GM18909 (cell line): ENCODE measurements at regions not wholly inside any gene's neighbourhood (a gene's known extent, or its start where the extent isn't known, plus 50 kb on each side); places are given as distances from the start of the nearest gene placed in this dataset.
"Not testable (repeated sequence)": the region's sequence is repeated elsewhere in the genome, so short reads cannot be mapped to it uniquely, and the experiment has no call there.

ENCODE experiments used
- ATAC-seq: cut with Tn5 transposase; IDR thresholded peaks from one replicate; pipeline ENCODE4 v1.9.1; 2021; ENCODE audit warnings: mild to moderate bottlenecking; ENCODE audit not compliant: unreplicated experiment, poor library complexity

GRCh38 chr2:53610260-53610659, 157.3 kb upstream of the CHAC2 start:
- ATAC-seq: no peak

GRCh38 chr2:53609551-53609950, 158.1 kb upstream of the CHAC2 start:
- no peak for ATAC-seq

DNA sequence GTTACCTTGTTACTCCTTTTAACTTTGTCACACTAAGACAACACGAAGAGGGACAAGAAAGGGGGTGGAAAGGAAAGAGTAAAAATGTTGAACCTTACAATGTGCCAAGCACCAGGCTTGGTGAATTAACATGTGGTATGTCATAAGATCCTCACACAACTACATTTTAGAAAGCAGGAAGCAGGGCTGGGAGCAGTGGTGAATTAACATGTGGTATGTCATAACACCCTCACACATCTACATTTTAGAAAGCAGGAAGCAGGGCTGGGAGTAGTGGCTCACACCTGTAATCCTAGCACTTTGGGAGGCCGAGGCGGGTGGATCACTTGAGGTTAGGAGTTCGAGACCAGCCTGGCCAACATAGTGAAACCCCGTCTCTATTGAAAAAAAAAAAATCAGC, 159.3 kb upstream of the CHAC2 start:
- ATAC-seq: no peak

- ATAC-seq: no peak
Measured at GRCh38 chr2:53600815-53601214, 166.8 kb upstream of the CHAC2 start.

GRCh38 chr2:53586733-53587612, 180.6 kb upstream of the CHAC2 start:
- ATAC-seq: not testable (repeated sequence)

GRCh38 chr2:53584986-53585385, 182.6 kb upstream of the CHAC2 start:
- no peak for ATAC-seq

GRCh38 chr2:53583583-53583982, 184.0 kb upstream of the CHAC2 start:
- ATAC-seq: no peak

GRCh38 chr2:53582556-53582955, 185.0 kb upstream of the CHAC2 start:
- no peak for ATAC-seq

GRCh38 chr2:53576166-53576565, 191.4 kb upstream of the CHAC2 start:
- no peak for ATAC-seq

DNA sequence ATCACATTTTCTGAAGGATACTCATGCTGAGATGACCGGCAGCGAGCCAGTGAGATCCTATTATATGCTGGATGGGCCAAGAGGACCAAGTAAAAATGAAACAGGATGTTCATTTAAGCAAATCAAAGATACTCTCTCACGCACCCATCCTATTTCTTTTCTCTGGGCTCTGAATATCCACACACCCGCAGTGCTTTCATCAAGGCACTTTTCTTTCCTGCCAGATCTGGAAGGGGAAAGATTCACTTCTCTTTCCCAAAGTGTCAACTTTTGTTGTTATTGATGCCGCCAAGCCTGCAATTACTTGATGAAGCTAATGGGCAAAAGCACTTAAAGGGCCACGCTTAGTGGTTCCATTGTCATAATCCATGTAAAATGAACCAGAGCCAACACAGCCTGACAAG, 191.9 kb upstream of the CHAC2 start:
- no peak for ATAC-seq

GRCh38 chr2:53572696-53573095, 194.9 kb upstream of the CHAC2 start:
- no peak for ATAC-seq

GRCh38 chr2:53569957-53570727, 197.5 kb upstream of the CHAC2 start:
- ATAC-seq: no peak

DNA sequence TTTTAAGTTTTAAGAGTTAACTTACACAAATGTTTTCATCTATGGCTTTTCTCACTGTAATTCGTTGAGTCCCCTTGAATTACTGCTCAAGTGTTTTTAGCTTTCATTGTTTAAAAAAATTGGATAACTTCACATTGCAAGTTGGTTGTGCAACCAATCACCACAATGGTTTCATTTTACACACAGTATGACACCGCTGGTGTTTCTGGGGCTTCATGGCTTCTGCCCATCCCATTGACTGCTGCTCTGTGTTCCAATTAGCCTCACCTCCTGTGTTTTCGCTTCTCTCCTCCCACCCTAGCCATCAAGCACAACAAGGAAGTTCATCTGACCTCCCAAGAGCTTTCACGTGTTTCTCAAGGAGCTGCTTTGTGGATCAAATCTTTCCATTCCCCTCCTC, 199.1 kb upstream of the CHAC2 start:
- no peak for ATAC-seq

DNA sequence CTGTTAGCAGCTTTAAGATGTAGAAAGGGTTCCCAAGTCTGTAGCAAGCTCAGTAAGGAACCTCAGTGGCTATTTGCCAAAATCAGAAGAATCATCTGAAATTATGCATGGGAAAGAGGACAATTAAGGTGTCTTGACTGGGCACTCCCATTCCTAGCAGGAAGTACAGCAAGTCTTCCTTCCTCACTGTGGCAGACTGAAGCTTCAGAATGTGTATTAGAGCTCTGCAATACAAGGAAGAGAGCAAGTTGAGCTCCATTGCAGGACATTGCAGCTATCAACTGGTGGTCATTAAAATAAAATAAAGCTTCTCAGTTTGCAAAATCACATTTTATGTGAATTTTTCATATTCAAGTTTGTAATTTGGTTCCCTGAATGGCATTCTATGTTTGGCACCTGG, 200.5 kb upstream of the CHAC2 start:
- no peak for ATAC-seq

GRCh38 chr2:53562407-53562806, 205.2 kb upstream of the CHAC2 start:
- ATAC-seq: no peak

GRCh38 chr2:53561155-53561554, 206.4 kb upstream of the CHAC2 start:
- ATAC-seq: no peak

GRCh38 chr2:53559302-53559966, 208.2 kb upstream of the CHAC2 start:
- no peak for ATAC-seq

DNA sequence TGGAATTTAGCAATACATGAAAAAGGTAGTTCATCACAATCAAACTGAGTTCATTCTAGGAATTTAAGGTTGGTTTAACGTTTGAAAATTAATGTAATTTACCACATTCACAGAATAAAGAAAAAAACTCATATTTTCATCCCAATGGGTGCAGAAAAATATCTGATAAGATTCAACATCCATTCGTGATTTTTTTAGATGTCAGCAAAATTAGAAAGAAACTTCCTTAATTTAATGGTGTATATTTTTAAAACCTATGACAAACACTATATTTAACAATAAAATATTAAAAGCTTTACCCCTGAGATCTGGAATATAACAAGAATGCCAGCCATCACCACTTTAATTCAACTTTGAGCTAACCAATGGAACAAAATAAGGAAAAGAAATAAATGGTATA, 208.7 kb upstream of the CHAC2 start:
- ATAC-seq: no peak

DNA sequence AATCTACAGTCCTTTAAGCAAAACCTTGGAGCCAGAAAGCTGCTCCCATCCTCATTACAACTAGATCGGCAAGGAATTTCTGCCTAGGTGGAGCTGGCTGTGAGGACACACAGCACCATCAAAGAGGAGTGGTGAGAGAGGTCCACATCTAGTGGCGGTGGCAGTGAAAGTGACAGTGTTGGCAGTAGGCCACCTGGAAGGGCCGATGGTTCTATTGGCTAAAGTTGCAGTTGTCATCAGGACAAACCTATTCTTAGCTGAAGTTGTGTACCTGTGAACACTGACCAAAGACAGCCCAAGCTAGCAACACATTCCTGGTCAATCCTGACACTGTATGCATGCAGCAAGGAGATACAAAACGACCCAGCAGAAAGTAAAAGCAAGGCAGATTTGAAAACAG, 218.1 kb upstream of the CHAC2 start:
- ATAC-seq: no peak

GRCh38 chr2:53545604-53546003, 222.0 kb upstream of the CHAC2 start:
- no peak for ATAC-seq
